HFFc6 (cell line): ENCODE measurements at regions not wholly inside any gene's neighbourhood (a gene's known extent, or its start where the extent isn't known, plus 50 kb on each side); places are given as distances from the start of the nearest gene placed in this dataset.

Experiments used
- DNase-seq: peaks from one replicate; pipeline ENCODE4 v3.0.0-alpha.2; 2018
- H3K27ac Mint-ChIP-seq: 2 replicates; pipeline ENCODE4 v1.8.0; 2020; ENCODE audit warnings: mild to moderate bottlenecking, mixed read lengths
- H3K27me3 Mint-ChIP-seq: 2 replicates; pipeline ENCODE4 v1.8.0; 2021; ENCODE audit warnings: mild to moderate bottlenecking, moderate library complexity, mixed read lengths; ENCODE audit not compliant: insufficient read depth
- H3K36me3 Mint-ChIP-seq: 2 replicates; pipeline ENCODE4 v1.8.0; 2021; ENCODE audit warnings: low read depth, mixed read lengths
- H3K4me1 Mint-ChIP-seq: 2 replicates; pipeline ENCODE4 v1.8.0; 2020; ENCODE audit warnings: low read depth, mixed read lengths
- H3K4me3 Mint-ChIP-seq: 2 replicates; pipeline ENCODE4 v1.8.0; 2020; ENCODE audit warnings: mild to moderate bottlenecking, moderate library complexity, mixed read lengths
- H3K9me3 Mint-ChIP-seq: 2 replicates; pipeline ENCODE4 v1.8.0; 2020; ENCODE audit warnings: mild to moderate bottlenecking, mixed read lengths
- CTCF ChIP-seq: fragments of 200-600 bp; sonication (generic); IDR thresholded peaks from 2 replicates; pipeline ENCODE4 v1.5.0; 2021; ENCODE audit warnings: antibody characterized with exemption, mild to moderate bottlenecking

GRCh38 chr2:147320146-147320545 lies 524.7 kb upstream of the ACVR2A start:
- H3K27me3 Mint-ChIP-seq = no peaks in the 10 kb centered on the region; the same call in 1 of the 2 replicates
- no peak for TF ChIP-seq CTCF
- no peak overlapping the region for H3K27ac Mint-ChIP-seq
- H3K36me3 Mint-ChIP-seq = peaks cover 5% of the 10 kb centered on the region; the same call in 1 of the 2 replicates
- no peak for DNase-seq
- peaks cover 47% of the 10 kb centered on the region for H3K9me3 Mint-ChIP-seq
- no peaks in the 10 kb centered on the region for H3K4me1 Mint-ChIP-seq
- no peak overlapping the region for H3K4me3 Mint-ChIP-seq

GRCh38 chr2:147311058-147311430 lies 533.8 kb upstream of the ACVR2A start:
- no peaks in the 10 kb centered on the region for H3K36me3 Mint-ChIP-seq
- H3K27ac Mint-ChIP-seq = no peak overlapping the region
- DNase-seq = no peak
- peaks cover 33% of the 10 kb centered on the region for H3K9me3 Mint-ChIP-seq
- TF ChIP-seq CTCF = no peak
- H3K4me3 Mint-ChIP-seq = no peak overlapping the region
- no peaks in the 10 kb centered on the region for H3K4me1 Mint-ChIP-seq
- H3K27me3 Mint-ChIP-seq = no peaks in the 10 kb centered on the region

- H3K9me3 Mint-ChIP-seq = peaks cover 33% of the 10 kb centered on the region
- DNase-seq = no peak
- no peak overlapping the region for H3K27ac Mint-ChIP-seq
- TF ChIP-seq CTCF = no peak
- H3K4me3 Mint-ChIP-seq = no peak overlapping the region
- no peaks in the 10 kb centered on the region for H3K4me1 Mint-ChIP-seq
- no peaks in the 10 kb centered on the region for H3K27me3 Mint-ChIP-seq
- no peaks in the 10 kb centered on the region for H3K36me3 Mint-ChIP-seq
Observed at GRCh38 chr2:147310335-147311057, 534.3 kb upstream of the ACVR2A start.

GRCh38 chr2:147297820-147298219 lies 547.0 kb upstream of the ACVR2A start:
- H3K36me3 Mint-ChIP-seq = no peaks in the 10 kb centered on the region
- H3K4me3 Mint-ChIP-seq = no peak overlapping the region
- peaks cover 48% of the 10 kb centered on the region for H3K9me3 Mint-ChIP-seq
- H3K27me3 Mint-ChIP-seq = no peaks in the 10 kb centered on the region
- H3K27ac Mint-ChIP-seq = no peak overlapping the region
- DNase-seq = no peak
- H3K4me1 Mint-ChIP-seq = no peaks in the 10 kb centered on the region
- TF ChIP-seq CTCF = no peak

- TF ChIP-seq CTCF = no peak
- no peak for DNase-seq
- H3K27ac Mint-ChIP-seq = no peak overlapping the region
- no peak overlapping the region for H3K4me3 Mint-ChIP-seq
- H3K36me3 Mint-ChIP-seq = no peaks in the 10 kb centered on the region
- peaks cover 1% of the 10 kb centered on the region; the same call in 1 of the 2 replicates for H3K27me3 Mint-ChIP-seq
- peaks cover 53% of the 10 kb centered on the region for H3K9me3 Mint-ChIP-seq
- H3K4me1 Mint-ChIP-seq = no peaks in the 10 kb centered on the region
Observed at GRCh38 chr2:147294825-147295392, 549.9 kb upstream of the ACVR2A start.
